Erythroblast (primary cell): ENCODE measurements at regions not wholly inside any gene's neighbourhood (a gene's known extent, or its start where the extent isn't known, plus 50 kb on each side); places are given as distances from the start of the nearest gene placed in this dataset.

Experiments
- DNase-seq, 2 experiments: peaks; one replicate each; lab custom pipeline; 2025; lab: John Stamatoyannopoulos, UW
- GATA1 ChIP-seq: IDR thresholded peaks from 2 replicates; pipeline ENCODE4 v1.6.1; 2011; ENCODE audit warnings: low read depth, mild to moderate bottlenecking, control low read depth, low read length, moderate library complexity
- POLR2A ChIP-seq: IDR thresholded peaks from 2 replicates; pipeline ENCODE4 v1.6.1; 2011; ENCODE audit warnings: mild to moderate bottlenecking, low read length

DNA sequence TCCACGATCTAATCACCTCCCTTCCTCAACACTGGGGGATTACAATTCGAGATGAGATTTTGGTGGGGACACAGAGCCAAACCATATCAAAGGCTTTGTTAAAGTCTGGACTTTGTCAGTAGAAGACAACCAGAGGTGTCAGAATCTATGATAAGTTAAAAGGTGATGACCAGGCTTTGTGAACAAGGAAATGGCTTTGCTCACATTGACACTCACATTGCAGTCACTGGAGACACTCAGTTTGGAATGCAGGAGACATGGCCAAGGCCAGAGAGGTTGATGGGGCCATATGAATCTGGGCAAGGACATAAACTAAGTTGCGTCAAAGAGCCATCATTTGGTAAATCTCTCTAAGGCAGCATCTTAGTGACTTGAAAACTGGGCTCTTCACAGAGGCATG is 678.2 kb upstream of the FSHR start:
- DNase-seq, result no peak
- TF ChIP-seq POLR2A (no peak), GATA1 (no peak)

DNA sequence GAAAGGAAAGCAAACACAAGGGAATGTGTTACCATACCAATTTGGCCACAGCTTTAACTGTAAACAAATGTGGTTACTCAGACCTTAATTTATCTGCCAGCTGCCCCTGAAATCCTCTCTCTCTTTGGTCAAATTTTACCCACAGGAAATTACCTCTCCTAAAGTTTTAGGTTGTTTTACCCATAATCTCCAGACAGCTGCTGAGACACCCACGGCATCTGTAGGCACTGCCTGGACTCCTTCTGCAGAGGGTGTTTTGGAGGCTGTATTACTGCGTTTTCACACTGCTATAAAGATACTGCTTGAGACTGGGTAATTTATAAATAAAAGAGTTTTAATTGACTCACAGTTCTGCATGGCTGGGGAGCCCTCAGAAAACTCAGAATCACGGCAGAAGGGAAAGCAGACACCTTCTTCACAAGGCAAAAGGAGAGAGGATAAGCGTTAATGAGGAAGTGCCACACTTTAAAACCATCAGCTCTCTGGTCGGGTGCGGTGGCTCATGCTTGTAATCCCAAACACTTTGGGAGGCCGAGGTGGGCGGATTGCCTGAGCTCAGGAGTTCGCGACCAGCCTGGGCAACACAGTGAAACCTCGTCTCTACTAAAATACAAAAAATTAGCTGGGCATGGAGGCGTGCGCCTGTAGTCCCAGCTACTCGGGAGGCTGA is 677.5 kb upstream of the FSHR start:
- no peak for DNase-seq
- TF ChIP-seq POLR2A, result no peak
- no peak for TF ChIP-seq GATA1

DNA sequence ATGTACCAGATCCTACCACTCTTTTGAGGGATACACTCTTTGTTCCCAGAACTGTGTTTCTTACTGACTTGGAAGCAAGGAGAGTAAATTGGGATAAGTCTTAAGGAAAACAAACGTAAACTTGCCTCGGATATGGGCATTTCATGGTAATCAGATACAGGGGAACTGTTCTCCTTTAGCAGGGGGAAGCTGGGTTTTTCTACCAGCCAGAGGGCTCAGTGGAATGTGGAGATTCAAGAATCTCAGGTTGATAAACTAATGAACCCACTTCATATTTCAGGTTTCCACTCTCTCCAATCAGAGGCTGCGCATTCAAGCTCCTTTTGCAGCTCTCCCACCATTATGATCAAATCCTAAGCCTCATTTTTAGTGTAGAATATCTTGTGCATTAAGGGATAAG is 676.5 kb upstream of the FSHR start:
- DNase-seq, result no peak
- no peak for TF ChIP-seq POLR2A
- TF ChIP-seq GATA1, result no peak

DNA sequence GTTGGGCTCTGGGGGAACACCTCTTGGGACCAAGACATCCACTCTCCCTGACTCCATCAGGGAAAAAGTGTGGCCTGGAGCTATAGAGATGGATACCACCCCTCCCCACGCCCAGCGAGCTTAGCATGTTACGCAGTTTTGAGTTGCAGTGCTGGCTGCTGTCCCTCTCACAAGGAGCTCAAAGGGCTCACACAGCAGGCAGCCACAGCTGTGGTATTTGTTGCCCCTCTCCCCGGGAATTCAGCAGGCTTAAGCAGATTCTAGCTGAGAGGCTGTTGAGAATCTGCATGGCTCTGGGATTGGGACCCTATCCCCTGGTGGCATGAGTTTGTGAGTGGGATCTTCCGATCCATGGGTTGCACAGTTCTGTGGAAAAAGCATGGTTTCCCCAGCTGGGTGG is 673.1 kb upstream of the FSHR start:
- TF ChIP-seq POLR2A (no peak), GATA1 (no peak)
- no peak for DNase-seq

DNA sequence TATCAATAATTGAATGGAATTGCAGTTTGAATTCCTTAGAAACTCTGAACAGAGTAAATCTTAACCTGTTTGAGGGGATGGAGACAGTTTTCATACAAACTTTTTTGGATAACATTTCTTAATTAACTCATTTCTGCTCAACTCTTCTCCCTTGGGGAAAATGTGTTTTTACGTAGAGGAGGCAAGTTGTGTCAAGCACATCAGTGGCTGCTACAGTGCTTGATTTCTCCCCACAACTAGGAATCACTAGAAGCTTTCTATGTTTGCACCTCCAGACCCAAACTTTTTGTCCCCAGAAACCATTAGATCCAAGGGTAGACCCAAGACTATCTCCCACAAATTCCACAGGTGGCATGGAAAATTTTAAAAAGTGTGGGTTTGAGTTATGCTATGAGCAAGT is 658.9 kb upstream of the FSHR start:
- no peak for DNase-seq
- TF ChIP-seq POLR2A (no peak), GATA1 (no peak)

DNA sequence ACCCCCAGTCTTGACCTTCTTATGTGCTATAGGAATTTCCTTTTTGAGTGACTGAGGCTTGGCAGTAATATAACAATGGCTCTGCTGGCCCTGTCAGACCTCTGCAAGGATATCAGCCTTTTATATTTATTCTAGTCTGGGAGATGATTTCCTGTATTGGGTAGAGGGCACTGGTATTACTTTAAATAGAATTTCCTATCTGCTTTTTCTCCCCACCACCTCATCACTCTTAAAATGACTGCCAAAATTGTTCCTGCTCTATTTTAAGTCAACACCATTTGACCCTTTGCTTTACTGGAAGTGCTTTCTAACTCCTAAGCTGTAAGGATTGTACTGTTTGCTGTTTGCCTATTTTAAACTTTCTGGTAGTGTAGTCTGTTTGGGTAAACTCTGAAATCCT is 658.4 kb upstream of the FSHR start:
- TF ChIP-seq GATA1 (no peak), POLR2A (no peak)
- DNase-seq, result no peak

DNA sequence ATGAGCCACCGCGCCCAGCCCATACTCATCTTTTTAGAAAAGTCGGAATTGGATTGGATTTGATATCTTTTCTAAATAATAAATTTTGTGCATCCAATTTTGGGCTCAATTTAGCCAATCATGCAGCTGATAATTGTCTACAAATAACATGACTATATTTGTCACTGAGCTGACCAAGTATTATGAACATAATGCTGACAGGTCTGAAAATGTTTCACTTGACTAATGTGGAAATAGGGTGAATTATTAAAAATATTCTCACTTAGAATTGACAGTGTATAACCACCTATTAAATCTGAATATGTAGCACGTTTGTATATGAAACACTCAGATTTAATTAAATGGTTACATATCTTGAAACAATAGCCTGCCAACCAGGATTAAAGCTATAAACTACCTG is 657.2 kb upstream of the FSHR start:
- no peak for DNase-seq
- TF ChIP-seq GATA1 (no peak), POLR2A (no peak)

DNA sequence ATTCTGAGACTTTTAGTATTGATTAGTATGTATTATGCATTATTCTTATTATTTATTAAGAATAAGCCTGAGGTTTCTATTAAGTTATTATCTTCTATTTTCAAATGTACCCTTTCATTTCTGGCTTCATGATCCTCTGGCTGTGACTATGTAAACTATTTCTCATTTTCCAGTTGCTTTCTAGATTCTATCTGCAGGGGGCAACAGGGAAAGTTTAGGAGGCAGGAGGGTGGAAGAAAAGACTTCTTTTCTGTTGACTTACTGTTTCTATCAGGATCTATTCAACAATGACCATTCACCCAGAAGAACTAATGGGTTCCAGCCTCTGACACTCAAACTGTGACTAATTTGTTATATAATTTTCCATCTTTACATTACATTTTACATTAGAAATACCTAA is 653.4 kb upstream of the FSHR start:
- TF ChIP-seq POLR2A, result no peak
- no peak for TF ChIP-seq GATA1
- DNase-seq, result no peak

DNA sequence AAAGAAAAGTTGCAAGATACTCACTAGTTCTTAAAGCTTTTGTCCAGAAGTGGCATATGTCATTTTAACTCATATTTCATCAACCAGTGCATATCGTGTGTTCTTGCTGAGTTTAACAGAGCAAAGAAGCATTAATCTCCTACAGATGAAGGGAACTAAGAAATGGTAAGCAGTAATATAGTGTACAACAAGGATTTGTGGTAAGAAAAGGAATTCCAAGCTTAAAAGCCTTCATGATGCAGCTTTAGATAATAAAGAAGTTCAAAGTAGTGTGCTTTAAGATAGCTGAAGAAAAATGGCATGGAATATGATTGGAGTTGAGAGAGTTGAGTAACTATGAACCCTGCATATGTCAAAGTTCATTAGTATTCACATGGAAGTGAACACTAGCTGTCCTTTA is 649.8 kb upstream of the FSHR start:
- no peak for TF ChIP-seq GATA1
- no peak for TF ChIP-seq POLR2A
- no peak for DNase-seq

DNA sequence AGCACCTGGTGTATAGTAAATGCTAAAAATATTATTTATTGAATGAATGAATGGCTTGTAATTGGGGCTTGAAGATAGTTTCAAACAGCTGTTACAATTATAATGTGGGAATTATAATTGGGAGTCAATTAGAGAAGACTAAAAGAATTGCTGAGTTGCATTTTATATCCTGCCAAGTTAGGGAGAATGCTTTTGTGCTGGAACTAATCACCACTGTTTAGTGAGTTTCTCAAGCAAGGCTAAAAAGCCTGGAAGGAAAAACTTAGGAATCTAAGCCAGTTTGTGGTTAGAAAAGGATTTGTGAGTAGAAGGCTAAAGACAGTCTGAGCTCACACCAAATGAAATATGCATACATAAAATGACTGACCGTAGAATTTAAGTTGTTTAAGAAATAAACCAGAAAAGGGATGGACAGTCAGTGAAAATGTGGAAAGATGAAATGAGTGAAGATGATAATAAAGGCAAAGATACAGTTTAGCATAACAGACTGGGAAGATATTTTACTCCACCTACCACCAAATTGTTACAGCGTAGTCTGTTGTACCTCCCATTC is 647.7 kb upstream of the FSHR start:
- no peak for TF ChIP-seq GATA1
- TF ChIP-seq POLR2A, result no peak
- DNase-seq, result no peak

DNA sequence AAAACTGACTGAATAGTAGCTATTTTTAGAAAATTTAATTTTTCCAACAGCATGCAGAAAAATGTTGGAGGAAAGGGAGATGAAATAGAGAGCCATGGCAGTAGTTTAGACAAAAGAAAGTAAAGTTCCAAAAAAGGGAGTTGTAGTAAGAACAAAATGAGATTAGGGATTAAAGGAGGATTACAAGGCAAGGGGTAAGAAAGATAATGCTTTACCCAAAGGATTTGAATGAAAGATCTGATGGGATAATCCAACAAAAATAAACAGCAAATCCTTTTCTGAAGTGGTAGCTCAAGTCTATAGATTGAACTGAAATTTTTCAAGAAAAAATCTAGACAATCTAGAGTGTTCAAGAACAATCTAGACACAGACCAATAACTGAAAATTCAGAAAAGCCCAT is 644.3 kb upstream of the FSHR start:
- no peak for DNase-seq
- TF ChIP-seq POLR2A (no peak), GATA1 (no peak)

DNA sequence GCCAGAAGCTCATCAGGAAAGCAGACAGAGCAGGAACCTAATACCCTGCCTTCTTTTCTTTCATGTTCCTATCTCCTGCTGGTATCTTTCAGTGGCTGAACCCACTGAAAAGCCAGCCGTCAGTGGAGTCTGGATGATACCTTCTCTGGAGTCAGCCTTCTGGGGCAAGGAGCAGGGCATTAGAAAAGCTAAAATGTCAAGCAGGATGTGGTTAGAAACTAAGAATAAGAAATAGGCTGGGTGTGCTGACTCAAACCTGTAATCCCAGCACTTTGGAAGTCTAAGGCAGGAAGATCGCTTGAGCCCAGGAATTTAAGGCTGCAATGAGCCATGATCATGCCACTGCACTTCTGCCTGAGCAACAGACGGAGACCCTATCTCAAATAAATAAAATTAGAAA is 642.0 kb upstream of the FSHR start:
- no peak for TF ChIP-seq GATA1
- TF ChIP-seq POLR2A, result no peak
- DNase-seq, result no peak

DNA sequence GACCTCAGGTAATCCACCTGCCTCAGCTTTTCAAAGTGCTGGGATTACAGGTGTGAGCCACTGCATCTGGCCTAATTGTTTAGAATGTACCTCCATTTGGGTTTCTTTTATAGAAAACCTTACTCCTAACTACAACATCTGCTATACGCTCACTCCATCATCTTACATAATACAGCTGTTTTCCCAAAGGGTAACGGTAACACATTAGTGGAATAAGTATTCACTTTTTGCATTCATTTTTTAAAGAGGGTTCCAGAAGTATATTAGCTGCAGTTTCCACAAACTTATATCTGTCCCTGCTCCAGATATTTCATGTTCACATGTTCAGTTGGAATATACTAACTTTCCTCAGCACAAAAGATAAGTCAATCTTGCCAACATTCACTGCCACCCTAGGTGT is 640.1 kb upstream of the FSHR start:
- no peak for TF ChIP-seq POLR2A
- TF ChIP-seq GATA1, result no peak
- DNase-seq, result no peak

DNA sequence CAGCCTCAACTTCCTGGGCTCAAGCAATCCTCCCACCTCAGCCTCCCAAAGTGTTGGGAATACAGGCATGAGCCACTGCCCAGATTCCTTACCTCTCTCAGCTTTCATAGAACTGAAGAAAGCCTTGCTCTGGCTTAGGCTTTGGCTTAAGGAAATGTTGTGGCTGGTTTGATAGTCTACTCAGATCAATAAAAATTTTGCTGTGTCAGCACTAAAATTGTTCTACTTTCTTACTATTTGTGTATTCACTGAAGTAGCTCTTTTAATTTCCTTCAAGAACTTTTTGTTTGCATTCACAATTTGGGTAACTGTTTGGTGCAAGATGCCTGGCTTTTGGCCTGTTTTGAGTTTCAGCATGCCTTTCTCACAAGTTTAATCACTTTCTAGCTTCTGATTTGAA is 634.0 kb upstream of the FSHR start:
- TF ChIP-seq POLR2A, result no peak
- DNase-seq, result no peak

DNA sequence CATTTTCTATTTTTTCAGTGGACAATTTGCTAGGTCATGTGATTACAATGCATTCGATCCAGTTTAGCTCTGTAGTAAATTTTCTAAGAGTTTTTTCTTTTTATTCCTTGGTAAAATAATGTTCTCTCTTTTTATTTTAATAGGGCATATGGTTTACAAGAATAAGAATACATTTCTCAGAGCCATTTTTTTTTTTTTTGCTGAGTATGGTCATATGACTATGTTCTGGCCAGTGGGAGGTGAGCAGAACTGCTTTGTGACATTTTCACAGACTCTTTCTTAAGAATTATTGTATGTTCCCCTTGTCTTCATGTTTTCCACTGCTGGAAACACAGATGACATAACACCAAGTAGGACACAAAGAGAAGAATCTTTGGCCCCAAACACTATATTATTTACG is 626.6 kb upstream of the FSHR start:
- no peak for DNase-seq
- TF ChIP-seq GATA1, result no peak
- no peak for TF ChIP-seq POLR2A
